GM12878 (cell line): ENCODE measurements at regions not wholly inside any gene's neighbourhood (a gene's known extent, or its start where the extent isn't known, plus 50 kb on each side); places are given as distances from the start of the nearest gene placed in this dataset.

Experiments
- BCLAF1 ChIP-seq: fragments of 450-650 bp; IDR thresholded peaks from 2 replicates; pipeline ENCODE4 v1.6.1; 2017; ENCODE audit warnings: antibody characterized with exemption, mild to moderate bottlenecking, moderate library complexity
- CEBPZ ChIP-seq: fragments of 150-350 bp; IDR thresholded peaks from 2 replicates; pipeline ENCODE4 v1.6.1; 2016; ENCODE audit warnings: low read depth, low read length
- DPF2 ChIP-seq: fragments of 450-650 bp; IDR thresholded peaks from 2 replicates; pipeline ENCODE4 v1.6.1; 2017; ENCODE audit warnings: mild to moderate bottlenecking
- EED ChIP-seq: sonication (generic); IDR thresholded peaks from 2 replicates; pipeline ENCODE4 v1.6.1; 2016; ENCODE audit warnings: antibody characterized with exemption, low read depth
- HDAC2 ChIP-seq: fragments of 200-600 bp; sonication (generic); IDR thresholded peaks from 2 replicates; pipeline ENCODE4 v1.6.1; 2017
- HDAC6 ChIP-seq: fragments of 200-600 bp; sonication (generic); IDR thresholded peaks from one replicate; pipeline ENCODE4 v1.8.0; 2017; ENCODE audit warnings: antibody characterized with exemption; ENCODE audit not compliant: unreplicated experiment
- JUNB ChIP-seq: IDR thresholded peaks from 2 replicates; pipeline ENCODE4 v1.6.1; 2016; ENCODE audit warnings: antibody characterized with exemption, mild to moderate bottlenecking
- KLF5 ChIP-seq: fragments of 450-650 bp; IDR thresholded peaks from 2 replicates; pipeline ENCODE4 v1.6.1; 2014; ENCODE audit warnings: mild to moderate bottlenecking; ENCODE audit not compliant: partially characterized antibody
- MYB ChIP-seq: fragments of 150-350 bp; IDR thresholded peaks from 2 replicates; pipeline ENCODE4 v1.6.1; 2014; ENCODE audit warnings: mild to moderate bottlenecking, low read depth, low read length, borderline replicate concordance
- PBX3 ChIP-seq: IDR thresholded peaks from 2 replicates; pipeline ENCODE4 v1.6.1; 2011; ENCODE audit warnings: mild to moderate bottlenecking, low read depth, low read length, moderate library complexity; ENCODE audit not compliant: insufficient replicate concordance
- PML ChIP-seq: IDR thresholded peaks from 2 replicates; pipeline ENCODE4 v1.6.1; 2012; ENCODE audit warnings: low read length, inconsistent platforms
- POLR2A ChIP-seq: IDR thresholded peaks from 2 replicates; pipeline ENCODE4 v1.6.1; 2011; ENCODE audit warnings: low read depth, mild to moderate bottlenecking, low read length
- POLR2AphosphoS5 ChIP-seq: IDR thresholded peaks from 2 replicates; pipeline ENCODE4 v1.6.1; 2011; ENCODE audit warnings: mild to moderate bottlenecking, low read length, inconsistent platforms
- SREBF2 ChIP-seq: IDR thresholded peaks from 2 replicates; pipeline ENCODE4 v1.6.1; 2012; ENCODE audit warnings: mild to moderate bottlenecking, low read length
- TAF1 ChIP-seq: IDR thresholded peaks from 2 replicates; pipeline ENCODE4 v1.6.1; 2011; ENCODE audit warnings: mild to moderate bottlenecking, low read depth, low read length, borderline replicate concordance
- ZBED1 ChIP-seq: IDR thresholded peaks from 2 replicates; pipeline ENCODE4 v1.6.1; 2016; ENCODE audit warnings: borderline replicate concordance
- TF ChIP-seq, protein P1 (sequence below): fragments of 450-650 bp; IDR thresholded peaks from 2 replicates; pipeline ENCODE4 v1.6.1; 2018; ENCODE audit warnings: mild to moderate bottlenecking, low read depth, moderate library complexity; ENCODE audit not compliant: partially characterized antibody
- TF ChIP-seq, protein P2 (sequence below): fragments of 450-650 bp; IDR thresholded peaks from 2 replicates; pipeline ENCODE4 v1.6.1; 2017; ENCODE audit warnings: mild to moderate bottlenecking

DNA sequence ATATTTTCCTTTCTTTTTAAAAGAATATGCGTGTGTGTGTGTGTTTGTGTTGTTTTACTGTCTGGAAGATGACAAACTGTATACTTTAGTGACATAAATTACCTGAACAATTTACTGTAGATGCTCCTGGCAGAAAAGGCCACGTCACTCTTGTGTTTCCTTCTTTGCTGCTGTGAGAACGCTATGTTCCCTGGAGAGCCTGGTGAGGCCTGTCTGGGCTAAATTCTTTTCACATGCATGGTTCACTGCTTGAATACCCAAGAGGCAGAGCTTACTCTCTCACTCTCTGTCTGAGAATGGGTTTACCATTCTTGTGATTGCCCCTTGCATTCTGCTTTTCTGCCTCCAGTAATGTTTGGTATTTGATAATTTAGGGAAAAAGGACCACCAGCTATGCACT is 64.3 kb downstream of the EDN1 start (continued):
- no peak for TF ChIP-seq CEBPZ
- no peak for TF ChIP-seq DPF2
- no peak for TF ChIP-seq PML
- no peak for TF ChIP-seq HDAC6
- no peak for TF ChIP-seq EED
- TF ChIP-seq PBX3, result no peak
- no peak for TF ChIP-seq MYB
- no peak for TF ChIP-seq BCLAF1
- TF ChIP-seq TAF1, result no peak
- TF ChIP-seq HDAC2, result no peak
- no peak for TF ChIP-seq POLR2AphosphoS5
- no peak for TF ChIP-seq ZBED1
- TF ChIP-seq, protein P1, sequence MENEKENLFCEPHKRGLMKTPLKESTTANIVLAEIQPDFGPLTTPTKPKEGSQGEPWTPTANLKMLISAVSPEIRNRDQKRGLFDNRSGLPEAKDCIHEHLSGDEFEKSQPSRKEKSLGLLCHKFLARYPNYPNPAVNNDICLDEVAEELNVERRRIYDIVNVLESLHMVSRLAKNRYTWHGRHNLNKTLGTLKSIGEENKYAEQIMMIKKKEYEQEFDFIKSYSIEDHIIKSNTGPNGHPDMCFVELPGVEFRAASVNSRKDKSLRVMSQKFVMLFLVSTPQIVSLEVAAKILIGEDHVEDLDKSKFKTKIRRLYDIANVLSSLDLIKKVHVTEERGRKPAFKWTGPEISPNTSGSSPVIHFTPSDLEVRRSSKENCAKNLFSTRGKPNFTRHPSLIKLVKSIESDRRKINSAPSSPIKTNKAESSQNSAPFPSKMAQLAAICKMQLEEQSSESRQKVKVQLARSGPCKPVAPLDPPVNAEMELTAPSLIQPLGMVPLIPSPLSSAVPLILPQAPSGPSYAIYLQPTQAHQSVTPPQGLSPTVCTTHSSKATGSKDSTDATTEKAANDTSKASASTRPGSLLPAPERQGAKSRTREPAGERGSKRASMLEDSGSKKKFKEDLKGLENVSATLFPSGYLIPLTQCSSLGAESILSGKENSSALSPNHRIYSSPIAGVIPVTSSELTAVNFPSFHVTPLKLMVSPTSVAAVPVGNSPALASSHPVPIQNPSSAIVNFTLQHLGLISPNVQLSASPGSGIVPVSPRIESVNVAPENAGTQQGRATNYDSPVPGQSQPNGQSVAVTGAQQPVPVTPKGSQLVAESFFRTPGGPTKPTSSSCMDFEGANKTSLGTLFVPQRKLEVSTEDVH, result no peak
- TF ChIP-seq SREBF2, result no peak
- TF ChIP-seq POLR2A, result no peak
- TF ChIP-seq JUNB, result no peak
- TF ChIP-seq, protein P2, sequence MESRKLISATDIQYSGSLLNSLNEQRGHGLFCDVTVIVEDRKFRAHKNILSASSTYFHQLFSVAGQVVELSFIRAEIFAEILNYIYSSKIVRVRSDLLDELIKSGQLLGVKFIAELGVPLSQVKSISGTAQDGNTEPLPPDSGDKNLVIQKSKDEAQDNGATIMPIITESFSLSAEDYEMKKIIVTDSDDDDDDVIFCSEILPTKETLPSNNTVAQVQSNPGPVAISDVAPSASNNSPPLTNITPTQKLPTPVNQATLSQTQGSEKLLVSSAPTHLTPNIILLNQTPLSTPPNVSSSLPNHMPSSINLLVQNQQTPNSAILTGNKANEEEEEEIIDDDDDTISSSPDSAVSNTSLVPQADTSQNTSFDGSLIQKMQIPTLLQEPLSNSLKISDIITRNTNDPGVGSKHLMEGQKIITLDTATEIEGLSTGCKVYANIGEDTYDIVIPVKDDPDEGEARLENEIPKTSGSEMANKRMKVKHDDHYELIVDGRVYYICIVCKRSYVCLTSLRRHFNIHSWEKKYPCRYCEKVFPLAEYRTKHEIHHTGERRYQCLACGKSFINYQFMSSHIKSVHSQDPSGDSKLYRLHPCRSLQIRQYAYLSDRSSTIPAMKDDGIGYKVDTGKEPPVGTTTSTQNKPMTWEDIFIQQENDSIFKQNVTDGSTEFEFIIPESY, result no peak
- TF ChIP-seq KLF5, result no peak
